ENCODE measurements at regions not wholly inside any gene's neighbourhood (a gene's known extent, or its start where the extent isn't known, plus 50 kb on each side); places are given as distances from the start of the nearest gene placed in this dataset.

GRCh38 chr5:133890314-133890713, 78.1 kb downstream of the C5orf15 start:
- TF ChIP-seq GATA3 (IDR thresholded peaks at IDR 0.05; ENCODE audit: low read depth, low read length) (no peak), GATA2 (IDR thresholded peaks at IDR 0.05; ENCODE audit: low read depth, low read length) (no peak)

GRCh38 chr5:133889271-133889905, 79.0 kb downstream of the C5orf15 start:
- TF ChIP-seq GATA3 (IDR thresholded peaks at IDR 0.05; ENCODE audit: low read depth, low read length) (no peak), GATA2 (IDR thresholded peaks at IDR 0.05; ENCODE audit: low read depth, low read length) (no peak)

- TF ChIP-seq GATA3 (IDR thresholded peaks at IDR 0.05; ENCODE audit: low read depth, low read length): no peak
- TF ChIP-seq GATA2 (IDR thresholded peaks at IDR 0.05; ENCODE audit: low read depth, low read length): no peak
Observed at GRCh38 chr5:133888625-133888991, 79.8 kb downstream of the C5orf15 start.

- TF ChIP-seq GATA3 (IDR thresholded peaks at IDR 0.05; ENCODE audit: low read depth, low read length): no peak
Observed at GRCh38 chr5:133885566-133885965, 82.9 kb downstream of the C5orf15 start.

- no peak for TF ChIP-seq GATA2 (IDR thresholded peaks at IDR 0.05; ENCODE audit: low read depth, low read length)
- TF ChIP-seq GATA3 (IDR thresholded peaks at IDR 0.05; ENCODE audit: low read depth, low read length): no peak
Observed at GRCh38 chr5:133884569-133885311, 83.7 kb downstream of the C5orf15 start.

GRCh38 chr5:133883916-133884315, 84.5 kb downstream of the C5orf15 start:
- TF ChIP-seq GATA3 (IDR thresholded peaks at IDR 0.05; ENCODE audit: low read depth, low read length) (no peak), GATA2 (IDR thresholded peaks at IDR 0.05; ENCODE audit: low read depth, low read length) (no peak)

GRCh38 chr5:133882846-133883245, 85.6 kb downstream of the C5orf15 start:
- TF ChIP-seq GATA3 (IDR thresholded peaks at IDR 0.05; ENCODE audit: low read depth, low read length): no peak
- no peak for TF ChIP-seq GATA2 (IDR thresholded peaks at IDR 0.05; ENCODE audit: low read depth, low read length)

GRCh38 chr5:133882389-133882695, 86.1 kb downstream of the C5orf15 start:
- no peak for TF ChIP-seq GATA3 (IDR thresholded peaks at IDR 0.05; ENCODE audit: low read depth, low read length)
- no peak for TF ChIP-seq GATA2 (IDR thresholded peaks at IDR 0.05; ENCODE audit: low read depth, low read length)

- TF ChIP-seq GATA3 (IDR thresholded peaks at IDR 0.05; ENCODE audit: low read depth, low read length) (no peak), GATA2 (IDR thresholded peaks at IDR 0.05; ENCODE audit: low read depth, low read length) (0 out of 2 replicates have a peak, but pooled peaks have one; percentile 35)
Observed at GRCh38 chr5:133881576-133882388, 86.6 kb downstream of the C5orf15 start.

GRCh38 chr5:133878236-133878555, 90.2 kb downstream of the C5orf15 start:
- TF ChIP-seq GATA3 (IDR thresholded peaks at IDR 0.05; ENCODE audit: low read depth, low read length) (no peak), GATA2 (IDR thresholded peaks at IDR 0.05; ENCODE audit: low read depth, low read length) (no peak)

- no peak for TF ChIP-seq GATA2 (IDR thresholded peaks at IDR 0.05; ENCODE audit: low read depth, low read length)
- TF ChIP-seq GATA3 (IDR thresholded peaks at IDR 0.05; ENCODE audit: low read depth, low read length): no peak
Observed at GRCh38 chr5:133877351-133878235, 90.8 kb downstream of the C5orf15 start.

GRCh38 chr5:133876266-133876665, 92.2 kb downstream of the C5orf15 start:
- TF ChIP-seq GATA2 (IDR thresholded peaks at IDR 0.05; ENCODE audit: low read depth, low read length) (no peak), GATA3 (IDR thresholded peaks at IDR 0.05; ENCODE audit: low read depth, low read length) (no peak)

GRCh38 chr5:133875179-133875578, 93.2 kb downstream of the C5orf15 start:
- TF ChIP-seq GATA2 (IDR thresholded peaks at IDR 0.05; ENCODE audit: low read depth, low read length) (no peak), GATA3 (IDR thresholded peaks at IDR 0.05; ENCODE audit: low read depth, low read length) (no peak)

- TF ChIP-seq GATA3 (IDR thresholded peaks at IDR 0.05; ENCODE audit: low read depth, low read length): no peak
- TF ChIP-seq GATA2 (IDR thresholded peaks at IDR 0.05; ENCODE audit: low read depth, low read length): no peak
Observed at GRCh38 chr5:133873449-133873848, 95.0 kb downstream of the C5orf15 start.
